ENCODE measurements at regions not wholly inside any gene's neighbourhood (a gene's known extent, or its start where the extent isn't known, plus 50 kb on each side); places are given as distances from the start of the nearest gene placed in this dataset.
"Not testable (repeated sequence)": the region's sequence is repeated elsewhere in the genome, so short reads cannot be mapped to it uniquely, and the experiment has no call there.

DNA sequence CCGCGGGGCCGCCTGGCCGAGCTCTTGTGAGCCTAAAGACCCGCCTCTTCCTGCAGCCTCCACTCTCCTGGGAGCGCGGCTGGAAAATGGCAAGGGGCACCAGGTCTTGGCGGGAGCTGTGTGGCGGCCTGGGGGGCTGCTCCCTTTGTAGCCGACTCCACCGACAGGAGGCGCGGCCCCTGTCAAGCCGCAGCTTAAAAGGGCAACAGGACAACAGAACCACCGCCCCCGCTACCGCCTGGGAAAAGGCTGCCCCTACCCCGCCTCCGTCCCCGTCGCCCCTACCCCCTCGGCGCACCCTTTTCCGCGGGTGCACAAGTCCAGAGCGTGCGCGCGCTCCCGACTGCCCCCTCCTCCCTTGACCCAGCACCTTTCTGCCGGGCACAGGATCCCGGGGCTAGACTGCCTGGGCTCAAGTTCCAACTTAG is 60.3 kb downstream of the GOLGA8K start:
- 0 to 2% methylated on average over 2 to 25 of the region's 32 CpGs; no CpG with 5 or more reads in 1 of the 3 donors for WGBS, 3 donors
- H3K4me1 ChIP-seq (ENCODE audit: insufficient read depth); H3K36me3 ChIP-seq; intact Hi-C loops (cut with DNase I); H3K27ac ChIP-seq; H3K4me3 ChIP-seq; H3K9me3 ChIP-seq; H3K27me3 ChIP-seq: not testable (repeated sequence)
- peak in 3 of 5 donors; percentile 22 to 53 (median 40) for DNase-seq

DNA sequence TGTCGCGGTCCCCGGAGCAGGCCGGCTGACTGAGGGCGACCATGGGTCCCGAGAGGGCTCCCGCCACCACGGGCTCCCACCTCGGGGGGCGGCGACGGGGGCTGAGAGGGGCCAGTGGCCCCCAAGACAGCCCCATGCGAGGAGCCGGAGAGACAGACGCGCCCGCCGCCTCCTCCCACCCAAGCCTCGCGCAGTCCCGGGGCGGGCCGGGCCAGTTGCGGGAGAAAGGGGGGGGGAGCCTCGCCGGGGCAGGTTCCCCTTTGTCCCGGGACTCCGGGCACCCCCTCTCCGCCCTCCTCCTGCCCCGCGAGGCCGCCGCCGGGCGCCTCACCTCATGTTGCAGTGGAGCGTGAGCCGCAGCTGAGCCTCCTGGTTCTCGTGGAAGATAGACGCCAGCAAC is 60.8 kb downstream of the GOLGA8K start:
- H3K9me3 ChIP-seq; H3K4me1 ChIP-seq (ENCODE audit: insufficient read depth); H3K36me3 ChIP-seq; H3K27me3 ChIP-seq; DNase-seq; H3K27ac ChIP-seq; H3K4me3 ChIP-seq; intact Hi-C loops (cut with DNase I): not testable (repeated sequence)
- WGBS, 3 donors = 2% methylated on average over 9 of the region's 39 CpGs; no CpG with 5 or more reads in 2 of the 3 donors

DNA sequence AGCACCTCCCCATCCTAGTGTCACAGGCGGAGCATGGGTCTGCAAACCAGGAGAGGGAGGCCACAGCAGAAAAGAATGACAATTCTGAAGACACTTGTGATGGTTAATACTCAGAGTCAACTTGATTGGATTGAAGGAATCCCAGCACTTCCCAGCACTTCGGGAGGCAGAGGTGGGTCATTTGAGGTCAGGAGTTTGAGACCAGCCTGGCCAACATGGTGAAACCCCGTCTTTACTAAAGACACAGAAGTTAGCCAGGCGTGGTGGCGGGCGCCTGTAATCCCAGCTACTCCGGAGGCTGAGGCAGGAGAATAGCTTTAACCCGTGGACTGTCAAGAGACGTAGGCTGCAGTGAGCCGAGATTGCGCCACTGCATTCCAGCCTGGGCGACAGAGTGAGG is 61.6 kb downstream of the GOLGA8K start:
- intact Hi-C loops (cut with DNase I); H3K9me3 ChIP-seq; DNase-seq; H3K27ac ChIP-seq; H3K36me3 ChIP-seq; H3K4me1 ChIP-seq (ENCODE audit: insufficient read depth); H3K27me3 ChIP-seq; H3K4me3 ChIP-seq: not testable (repeated sequence)
- WGBS, 3 donors = 41 to 75% (median 63%) methylated on average over 11 to 12 of the region's 12 CpGs

DNA sequence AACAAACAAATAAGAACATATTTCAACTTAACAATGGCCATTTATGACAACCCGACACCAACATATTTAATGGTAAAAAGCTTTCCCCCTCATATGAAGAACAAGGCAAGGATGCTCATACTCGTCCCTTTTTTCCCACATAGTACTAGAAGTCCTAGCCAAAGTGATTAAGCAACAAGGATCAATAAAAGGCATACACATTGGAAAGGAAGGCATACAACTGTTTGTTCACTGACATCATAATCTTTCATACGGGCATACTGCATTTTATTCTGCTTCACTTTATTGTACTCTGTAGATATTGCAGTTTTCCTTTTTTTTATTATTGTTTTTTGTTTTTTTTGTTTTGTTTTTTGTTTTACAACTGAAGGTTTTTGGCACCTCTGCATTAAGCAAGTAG is 66.3 kb downstream of the GOLGA8K start:
- H3K36me3 ChIP-seq; H3K9me3 ChIP-seq; H3K4me3 ChIP-seq; DNase-seq; H3K27ac ChIP-seq; intact Hi-C loops (cut with DNase I); H3K27me3 ChIP-seq; H3K4me1 ChIP-seq (ENCODE audit: insufficient read depth): not testable (repeated sequence)
- WGBS, 3 donors = 74 to 91% (median 90%) methylated on average over 1 to 3 of the region's 3 CpGs

DNA sequence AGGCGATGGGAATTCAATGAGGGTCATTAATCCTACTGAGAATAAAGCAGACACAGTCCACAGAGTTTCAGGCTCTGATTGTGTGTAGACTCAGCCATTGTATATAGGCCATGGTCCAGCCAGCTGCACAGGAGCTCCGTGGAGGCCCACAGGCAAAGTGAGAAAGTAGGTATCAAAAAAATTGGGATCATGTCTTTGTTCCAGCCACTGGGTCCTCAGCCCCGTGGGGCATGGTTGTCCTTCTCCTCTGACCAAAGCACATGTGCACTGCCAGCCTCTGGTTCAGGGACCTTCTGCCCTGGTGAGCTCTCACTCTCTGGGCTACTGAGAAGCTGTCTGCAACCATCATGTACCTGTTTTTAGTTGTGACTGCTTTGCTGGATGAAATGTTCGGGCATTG is 79.7 kb downstream of the GOLGA8K start:
- H3K27ac ChIP-seq; H3K9me3 ChIP-seq; H3K36me3 ChIP-seq; DNase-seq; intact Hi-C loops (cut with DNase I); H3K27me3 ChIP-seq; H3K4me1 ChIP-seq (ENCODE audit: insufficient read depth); H3K4me3 ChIP-seq: not testable (repeated sequence)
- 81 to 95% (median 93%) methylated on average over 3 of the region's 4 CpGs for WGBS, 3 donors

DNA sequence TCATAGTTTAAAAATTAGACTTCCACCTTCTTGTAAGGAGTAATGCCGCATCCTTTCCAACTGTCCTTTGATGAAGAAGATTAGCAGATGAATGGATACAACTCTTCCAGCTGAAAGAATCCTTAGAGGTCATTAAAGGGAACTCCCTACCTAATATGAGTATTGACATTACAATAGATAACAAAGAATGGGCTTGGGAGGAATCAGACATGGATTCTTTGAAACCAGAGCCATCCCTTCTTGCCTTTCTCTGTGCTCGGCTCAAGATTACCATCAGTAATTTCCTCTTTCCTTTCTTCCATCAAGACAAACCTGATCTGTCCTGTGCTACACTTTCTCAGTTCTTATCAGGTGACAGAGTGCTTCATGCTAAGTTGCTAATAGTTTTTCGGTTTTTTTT is 83.8 kb downstream of the GOLGA8K start:
- 82 to 97% (median 93%) methylated on average over 2 of the region's 3 CpGs for WGBS, 3 donors

DNA sequence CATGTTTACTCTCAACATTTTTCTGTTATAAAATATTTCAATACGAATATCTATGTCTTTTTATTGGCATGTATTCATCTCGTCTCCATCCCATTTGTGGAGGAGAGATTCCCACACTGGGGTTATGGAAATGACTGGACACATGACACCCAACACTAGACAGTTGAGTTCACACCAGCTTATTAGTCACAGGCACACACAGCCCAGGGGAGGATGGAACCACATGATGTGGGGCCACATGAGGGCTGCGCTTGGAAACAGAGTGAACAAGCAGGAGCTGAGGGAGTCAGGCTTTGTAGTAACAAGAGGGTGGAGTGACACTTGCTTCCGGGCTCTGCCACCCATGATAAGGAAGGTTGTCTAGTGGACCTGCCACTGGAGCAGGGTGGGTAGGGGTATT is 86.6 kb downstream of the GOLGA8K start:
- DNase-seq; H3K27ac ChIP-seq; H3K4me1 ChIP-seq (ENCODE audit: insufficient read depth); H3K36me3 ChIP-seq; H3K27me3 ChIP-seq; intact Hi-C loops (cut with DNase I); H3K4me3 ChIP-seq; H3K9me3 ChIP-seq: not testable (repeated sequence)
- WGBS, 3 donors = no CpG with 5 or more reads among the region's 4 CpGs

More for the DNA sequence above, 83.8 kb downstream of the GOLGA8K start:
- H3K36me3 ChIP-seq; H3K27me3 ChIP-seq; H3K27ac ChIP-seq; intact Hi-C loops (cut with DNase I); DNase-seq; H3K4me1 ChIP-seq (ENCODE audit: insufficient read depth); H3K9me3 ChIP-seq; H3K4me3 ChIP-seq: not testable (repeated sequence)

DNA sequence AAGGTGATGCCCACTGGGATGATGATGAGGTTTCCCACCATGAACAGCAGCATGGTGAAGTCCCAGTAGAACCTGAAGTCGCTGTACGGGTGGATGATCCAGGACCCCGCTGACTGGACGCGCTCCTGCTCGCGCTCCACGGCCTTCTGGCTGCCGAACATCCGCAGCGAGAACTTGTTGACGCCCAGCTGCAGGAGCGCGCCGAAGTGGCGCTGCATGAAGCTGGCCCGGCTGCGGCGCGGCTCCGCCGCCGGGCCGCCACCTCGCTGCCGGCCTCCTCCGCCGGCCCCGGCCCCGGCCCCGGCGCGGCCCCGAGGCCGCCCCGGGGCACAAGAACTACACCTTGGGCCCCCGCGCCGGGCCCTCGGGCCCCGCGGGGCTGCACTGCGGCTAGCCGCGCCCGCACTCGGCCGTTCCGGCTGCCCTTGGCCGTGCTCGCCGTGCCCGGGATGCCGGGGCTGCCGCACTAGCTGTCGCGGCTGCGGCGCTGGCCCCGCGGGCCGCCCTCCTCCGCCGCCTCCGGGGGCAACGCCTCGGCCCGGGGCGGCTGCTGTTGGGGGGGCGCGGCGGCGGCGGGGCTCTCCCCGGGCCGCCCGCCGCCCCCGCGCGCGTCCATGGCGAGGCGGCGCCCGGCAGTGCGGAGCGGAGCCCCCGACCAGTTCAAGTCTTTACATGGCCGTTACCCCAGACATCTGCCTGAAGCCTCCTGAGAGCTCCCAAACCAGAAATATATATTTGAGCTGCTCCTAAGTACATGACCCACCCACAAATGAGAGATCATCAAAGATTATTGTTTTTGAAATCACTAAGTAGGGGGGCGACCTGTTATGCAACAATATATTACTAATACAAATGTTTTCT is 87.8 kb downstream of the GOLGA8K start:
- WGBS, 3 donors = 1% methylated on average over 41 of the region's 91 CpGs; no CpG with 5 or more reads in 2 of the 3 donors
- H3K27ac ChIP-seq; H3K36me3 ChIP-seq; intact Hi-C loops (cut with DNase I); H3K27me3 ChIP-seq; H3K9me3 ChIP-seq; H3K4me3 ChIP-seq; H3K4me1 ChIP-seq (ENCODE audit: insufficient read depth); DNase-seq: not testable (repeated sequence)

DNA sequence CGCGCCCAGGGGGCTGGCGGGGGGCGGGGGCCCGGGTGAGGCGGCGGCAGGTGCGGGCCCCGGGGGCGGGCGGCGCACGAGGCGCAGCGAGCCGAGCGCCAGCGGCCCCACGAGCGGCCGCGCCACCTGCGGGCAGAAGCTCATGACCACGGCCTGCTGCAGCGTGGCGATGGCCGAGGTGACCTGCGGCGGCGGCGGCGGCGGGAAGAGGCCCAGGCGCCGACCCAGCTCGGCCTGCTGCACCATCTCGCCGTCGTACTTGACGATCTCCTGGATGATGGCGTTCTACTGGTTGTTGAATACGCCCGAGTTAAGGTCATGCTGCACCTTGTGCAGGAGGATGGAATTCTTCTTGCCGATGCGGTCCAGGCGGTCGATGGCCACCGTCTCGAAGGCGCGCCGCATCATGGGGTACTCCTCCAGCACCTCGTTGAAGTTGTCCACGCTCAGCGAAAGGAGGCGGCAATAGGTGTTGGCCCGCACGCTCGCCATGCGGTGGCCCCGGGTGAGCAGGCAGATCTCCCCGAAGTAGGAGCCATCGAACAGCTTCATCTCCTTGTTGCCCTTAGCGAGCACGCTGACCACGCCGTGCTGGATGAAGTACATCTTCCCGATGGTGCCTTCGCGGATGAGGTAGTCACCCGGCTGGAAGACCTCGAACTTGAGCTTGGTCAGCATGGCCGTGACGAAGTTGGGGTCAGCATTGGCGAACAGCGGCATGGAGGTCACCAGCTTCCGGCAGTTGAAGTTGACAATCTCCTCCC is 89.5 kb downstream of the GOLGA8K start:
- H3K36me3 ChIP-seq; H3K27me3 ChIP-seq; H3K27ac ChIP-seq; intact Hi-C loops (cut with DNase I); H3K9me3 ChIP-seq; H3K4me1 ChIP-seq (ENCODE audit: insufficient read depth); H3K4me3 ChIP-seq: not testable (repeated sequence)
- WGBS, 3 donors = 76 to 98% methylated on average over 9 to 33 of the region's 77 CpGs; no CpG with 5 or more reads in 1 of the 3 donors
- DNase-seq = peak in 1 of 5 donors; percentile 11

DNA sequence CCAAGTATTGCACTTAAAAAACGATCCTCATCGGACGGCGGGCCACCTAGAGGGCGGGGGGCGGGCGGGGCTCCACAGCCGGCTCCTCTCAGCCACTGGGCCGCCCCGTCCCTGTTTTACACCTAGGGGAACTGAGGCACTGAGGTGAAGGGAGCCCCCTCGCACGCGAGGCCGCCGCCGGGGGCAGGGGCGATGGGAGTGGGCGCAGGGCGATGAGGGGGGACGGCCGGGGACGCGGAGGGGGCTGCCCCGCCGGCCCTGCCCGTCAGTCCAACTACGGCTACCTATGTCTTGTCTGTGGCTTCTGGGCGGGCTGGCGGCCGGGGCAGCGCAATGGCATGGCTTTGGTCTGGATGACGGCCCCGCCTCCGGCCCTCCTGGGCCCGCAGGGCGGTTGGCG is 90.4 kb downstream of the GOLGA8K start:
- H3K4me1 ChIP-seq (ENCODE audit: insufficient read depth); H3K9me3 ChIP-seq; intact Hi-C loops (cut with DNase I); H3K27me3 ChIP-seq; H3K27ac ChIP-seq; H3K36me3 ChIP-seq; H3K4me3 ChIP-seq: not testable (repeated sequence)
- WGBS, 3 donors = 20 to 31% (median 24%) methylated on average over 17 to 23 of the region's 37 CpGs
- peak in 1 of 5 donors; percentile 11 for DNase-seq

DNA sequence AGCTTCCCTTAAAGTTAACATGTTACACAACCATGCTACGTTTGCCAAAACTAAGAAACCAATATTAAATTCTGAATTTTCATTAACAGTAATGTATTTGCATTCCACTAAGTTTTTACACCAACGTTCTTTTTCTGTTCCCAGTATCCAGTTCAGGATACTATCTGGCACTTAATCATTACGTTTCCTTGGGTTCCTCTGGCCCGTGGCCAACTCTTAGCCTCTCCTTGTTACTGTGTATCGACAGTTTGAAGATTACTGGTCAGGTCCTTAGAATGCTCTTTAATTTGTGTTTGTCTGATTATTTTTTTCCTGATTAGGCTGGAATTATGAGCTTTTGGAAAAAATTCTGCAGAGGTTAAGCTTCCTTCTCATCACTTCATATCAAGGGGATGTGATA is 95.5 kb downstream of the GOLGA8K start:
- DNase-seq; H3K4me3 ChIP-seq; H3K9me3 ChIP-seq; H3K27me3 ChIP-seq; H3K4me1 ChIP-seq (ENCODE audit: insufficient read depth); H3K36me3 ChIP-seq; intact Hi-C loops (cut with DNase I); H3K27ac ChIP-seq: not testable (repeated sequence)
- WGBS, 3 donors = 28 to 33% (median 28%) methylated on average over 5 of the region's 5 CpGs
